NCI-H2196 (cell line): ENCODE measurements at regions not wholly inside any gene's neighbourhood (a gene's known extent, or its start where the extent isn't known, plus 50 kb on each side); places are given as distances from the start of the nearest gene placed in this dataset.

Source experiments
- DNase-seq: peaks from one replicate; lab custom pipeline; 2025; ENCODE audit not compliant: unreplicated experiment; lab: John Stamatoyannopoulos, UW

- no peak for DNase-seq
Observed at GRCh38 chr12:91383099-91383498, 200.5 kb upstream of the DCN start.

GRCh38 chr12:91382081-91382543 lies 199.5 kb upstream of the DCN start:
- peak; percentile 77 for DNase-seq

GRCh38 chr12:91381309-91381804 lies 198.7 kb upstream of the DCN start:
- no peak for DNase-seq

DNA sequence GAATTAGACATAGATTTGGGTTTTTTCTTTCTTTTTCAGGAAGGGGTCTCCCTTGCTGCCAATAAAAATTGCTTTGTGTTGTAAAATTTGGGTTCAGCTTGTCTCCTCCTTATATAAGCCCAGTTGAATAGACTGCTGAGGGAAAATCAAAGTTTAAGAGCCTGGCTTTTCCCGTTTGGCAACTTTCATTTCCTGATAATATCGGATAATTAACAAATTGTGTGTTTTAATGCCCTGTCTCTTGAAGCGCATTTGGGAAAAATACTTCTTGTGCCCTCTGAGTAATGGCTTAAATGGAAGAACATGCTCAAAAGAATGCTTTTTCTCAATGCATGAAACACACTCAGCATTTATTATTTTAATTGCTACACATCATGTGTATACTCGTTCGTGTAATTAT lies 198.0 kb upstream of the DCN start:
- no peak for DNase-seq

GRCh38 chr12:91379051-91379775 lies 196.6 kb upstream of the DCN start:
- no peak for DNase-seq

- no peak for DNase-seq
Observed at GRCh38 chr12:91377436-91377835, 194.8 kb upstream of the DCN start.

- DNase-seq, result no peak
Observed at GRCh38 chr12:91373086-91373485, 190.5 kb upstream of the DCN start.

DNA sequence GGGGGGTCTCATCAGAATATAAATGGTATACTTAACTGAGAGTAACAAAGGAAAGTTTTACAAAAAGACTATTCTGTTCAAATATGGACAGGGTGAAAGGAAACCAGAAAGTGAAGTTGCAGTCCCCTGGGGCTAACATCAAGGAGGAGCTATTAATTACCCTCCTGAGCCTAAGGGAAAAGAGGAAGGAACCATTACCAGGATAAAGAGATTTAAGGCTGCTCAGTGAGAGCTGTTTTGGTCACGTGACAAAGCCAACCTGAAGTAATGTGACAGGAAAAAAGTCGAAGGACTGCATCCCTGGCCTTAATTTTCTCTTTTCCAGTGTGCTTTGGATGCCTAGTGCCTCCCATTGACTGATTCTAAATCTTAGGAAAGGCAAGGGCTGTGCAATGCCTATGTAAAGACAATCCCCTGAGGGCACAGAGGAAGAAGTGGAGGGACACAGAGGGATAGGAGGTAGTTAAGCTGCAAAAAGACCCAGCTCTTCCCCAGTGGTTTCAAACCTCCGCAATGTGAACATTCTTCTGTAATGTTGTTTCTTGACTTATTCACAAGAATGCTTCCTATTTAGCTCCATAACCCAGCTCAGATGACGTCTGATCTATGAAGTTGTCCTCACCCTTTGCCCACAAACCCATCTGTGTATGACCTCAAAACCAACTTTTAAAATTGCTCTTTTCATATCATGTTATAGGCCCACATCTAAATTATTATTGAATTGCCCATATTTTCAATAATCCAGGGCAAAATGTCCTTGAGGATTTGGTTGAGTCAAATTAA lies 187.7 kb upstream of the DCN start:
- DNase-seq, result no peak

DNA sequence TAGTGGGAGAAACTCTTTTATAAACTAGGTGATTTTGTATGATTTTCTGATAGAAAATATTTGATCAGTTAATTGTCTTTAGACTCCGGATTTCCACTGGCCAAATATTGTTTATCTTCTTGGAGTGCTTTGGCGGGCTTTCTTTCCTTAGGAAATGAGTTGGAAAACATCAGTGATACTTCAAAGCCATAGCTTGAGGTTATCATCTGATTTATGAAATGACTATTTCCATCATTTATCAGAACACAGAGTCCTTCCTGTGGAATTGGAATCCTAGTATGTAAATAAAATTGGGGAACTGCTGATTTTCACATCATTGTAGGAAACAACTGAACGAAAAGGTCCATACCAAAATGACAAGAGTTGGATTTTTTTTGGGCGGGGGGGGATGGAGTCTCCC lies 186.0 kb upstream of the DCN start:
- no peak for DNase-seq

DNA sequence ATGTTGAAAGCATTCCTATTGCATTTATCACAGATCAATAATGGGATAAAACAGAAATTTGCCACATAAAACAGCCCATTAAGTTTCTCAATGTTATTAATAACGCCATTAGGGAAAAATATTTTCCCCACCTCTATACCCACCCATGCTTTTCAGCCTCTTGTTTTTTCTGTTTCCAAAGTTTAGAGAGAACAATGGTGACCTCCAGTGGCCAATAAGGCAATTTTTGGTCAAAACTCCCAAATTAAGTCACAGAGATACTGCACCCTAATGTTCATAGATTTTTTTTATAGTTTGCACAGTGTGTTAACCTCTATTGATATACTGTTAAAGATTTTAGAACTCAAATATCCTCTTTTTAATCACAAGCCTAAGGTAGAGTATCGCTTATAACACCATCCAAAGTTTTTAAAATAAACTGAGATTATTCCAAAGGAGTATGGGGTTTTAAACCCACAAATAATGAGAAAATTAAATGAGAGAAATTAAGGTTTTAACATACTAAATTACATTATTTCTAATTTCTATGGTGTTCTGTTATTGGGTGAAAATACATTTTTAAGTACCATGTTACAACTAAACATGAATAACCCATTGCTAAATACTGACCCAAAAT lies 184.7 kb upstream of the DCN start:
- peak; percentile 3 for DNase-seq

DNA sequence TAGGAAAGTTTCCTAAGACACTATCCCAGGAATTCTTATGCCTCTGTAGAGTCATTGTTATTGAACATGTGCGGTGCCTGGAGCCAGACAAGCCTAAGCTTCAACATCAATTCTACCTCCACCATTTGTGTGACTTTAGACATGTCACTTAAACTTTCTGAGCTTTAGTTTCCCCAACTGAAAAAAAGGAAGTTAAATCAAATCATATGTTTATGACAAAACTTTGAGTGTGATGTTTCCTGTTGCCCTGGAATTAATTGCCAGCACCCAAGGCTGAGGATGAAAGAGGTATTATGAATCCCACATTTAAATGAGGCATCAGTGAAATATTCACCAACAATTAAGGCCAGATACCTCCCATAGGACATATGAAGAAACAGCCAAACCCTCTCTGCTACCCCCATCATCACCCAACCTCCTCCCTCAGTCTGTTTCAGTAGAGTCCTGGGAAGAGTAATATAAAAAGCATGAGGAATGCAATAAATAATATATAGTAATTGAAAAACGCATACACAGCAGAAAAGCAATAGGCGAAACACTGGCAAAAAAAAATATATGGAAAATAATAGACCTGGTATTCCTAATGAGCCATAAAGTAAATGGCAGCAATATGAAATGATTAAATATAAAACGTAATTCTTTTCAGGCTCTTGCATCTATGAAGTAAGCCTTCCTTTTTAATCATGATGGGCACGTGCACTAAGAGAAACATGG lies 182.0 kb upstream of the DCN start:
- DNase-seq, result no peak

- peak; percentile 52 for DNase-seq
Observed at GRCh38 chr12:91361864-91362263, 179.2 kb upstream of the DCN start.

DNA sequence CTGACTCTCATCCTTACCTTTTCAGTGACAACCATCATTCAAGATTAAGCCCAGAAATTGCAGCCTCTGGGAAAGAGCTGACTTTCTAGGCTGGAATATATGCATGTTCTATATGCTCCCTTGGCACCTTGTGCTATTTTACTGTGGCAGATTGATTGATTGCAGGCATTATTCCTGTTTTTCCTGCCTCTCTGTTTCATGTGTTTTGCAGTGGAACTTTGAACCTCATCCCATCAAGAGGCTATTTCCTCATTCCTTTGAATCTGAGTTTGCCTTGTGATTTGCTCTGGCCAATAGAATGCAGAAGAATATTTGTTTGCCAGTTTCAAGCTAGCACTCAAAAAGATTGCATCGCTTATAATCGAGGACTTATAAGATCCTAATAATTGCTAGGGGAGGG lies 174.8 kb upstream of the DCN start:
- no peak for DNase-seq

GRCh38 chr12:91356405-91356804 lies 173.8 kb upstream of the DCN start:
- DNase-seq, result no peak

DNA sequence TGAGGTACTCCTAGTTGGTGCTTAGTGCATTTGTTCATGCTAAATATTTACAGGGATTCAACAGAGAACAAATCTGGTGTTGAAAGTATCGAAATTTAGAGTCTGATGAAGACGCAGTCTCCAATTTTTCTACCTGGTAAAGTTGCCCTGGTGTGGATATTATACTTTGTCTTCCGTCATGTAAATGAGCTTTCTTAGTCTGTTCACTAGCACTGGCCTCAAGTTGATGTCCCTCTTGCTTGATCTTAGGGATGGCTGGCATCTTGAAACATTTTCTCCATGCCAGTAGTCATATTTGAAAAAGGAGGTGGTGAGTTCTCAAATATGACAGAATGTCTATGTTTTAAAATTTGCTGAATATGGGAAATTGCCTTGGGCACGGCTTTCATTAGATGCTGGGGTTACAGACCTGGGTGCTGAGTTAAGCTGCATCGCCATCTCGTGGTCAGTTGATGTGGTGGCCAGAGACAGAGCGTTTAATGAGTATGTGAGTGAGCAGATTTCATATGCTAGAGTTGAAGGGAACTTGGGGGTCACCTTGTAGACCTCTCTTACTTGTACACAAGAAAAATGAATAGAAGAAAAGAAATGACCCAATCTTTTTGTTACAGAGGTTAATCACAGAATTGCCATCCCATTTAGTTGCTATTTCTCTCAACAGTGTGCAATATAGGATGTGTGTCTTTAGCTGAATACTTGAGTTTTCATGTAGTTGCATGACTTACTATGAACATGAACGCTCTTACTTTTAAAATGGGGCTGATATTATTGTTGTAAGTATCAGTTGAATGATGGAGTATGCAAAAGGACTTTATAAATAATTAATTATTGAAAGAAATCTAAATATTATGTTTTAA lies 172.8 kb upstream of the DCN start:
- peak; percentile 53 for DNase-seq

- no peak for DNase-seq
Observed at GRCh38 chr12:91353266-91353665, 170.6 kb upstream of the DCN start.

DNA sequence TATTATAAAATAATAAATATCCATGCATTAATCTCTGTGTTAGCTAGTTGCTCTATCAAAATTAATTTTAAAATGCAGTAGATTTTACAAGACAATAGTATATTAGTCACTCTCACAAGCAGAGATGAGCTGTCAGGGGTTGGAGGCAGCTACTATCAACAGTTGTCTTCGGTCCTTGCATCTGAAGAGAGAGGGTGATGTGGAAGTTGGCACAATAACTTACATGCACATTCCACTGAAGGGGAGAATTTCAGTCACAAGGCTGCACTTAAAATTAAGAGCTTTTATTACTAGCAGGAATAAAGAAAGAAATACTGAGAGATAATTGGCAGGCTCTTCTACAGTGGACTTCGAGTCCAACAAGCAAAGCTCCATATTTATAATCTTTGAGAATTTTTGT lies 166.9 kb upstream of the DCN start:
- DNase-seq, result no peak

GRCh38 chr12:91347481-91348214 lies 165.0 kb upstream of the DCN start:
- DNase-seq, result no peak

DNA sequence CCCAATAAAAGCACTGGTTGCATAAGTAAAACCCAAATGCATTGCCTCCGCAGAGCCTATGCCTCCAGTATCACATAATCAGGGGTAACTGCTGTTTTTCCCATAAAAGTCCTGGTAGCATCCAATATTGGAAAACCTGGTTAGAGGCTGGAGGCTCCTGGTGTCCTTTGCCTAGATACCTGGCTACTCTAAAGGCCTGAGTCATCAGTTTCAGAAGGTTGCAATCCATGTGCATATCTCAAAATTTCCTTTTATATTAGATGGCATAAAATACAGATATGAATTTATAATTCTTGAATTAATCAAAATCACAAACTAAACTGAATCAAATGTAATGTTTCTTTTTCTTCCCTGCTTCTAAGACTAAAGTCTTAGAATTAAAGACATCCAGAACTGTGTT lies 164.2 kb upstream of the DCN start:
- no peak for DNase-seq

DNA sequence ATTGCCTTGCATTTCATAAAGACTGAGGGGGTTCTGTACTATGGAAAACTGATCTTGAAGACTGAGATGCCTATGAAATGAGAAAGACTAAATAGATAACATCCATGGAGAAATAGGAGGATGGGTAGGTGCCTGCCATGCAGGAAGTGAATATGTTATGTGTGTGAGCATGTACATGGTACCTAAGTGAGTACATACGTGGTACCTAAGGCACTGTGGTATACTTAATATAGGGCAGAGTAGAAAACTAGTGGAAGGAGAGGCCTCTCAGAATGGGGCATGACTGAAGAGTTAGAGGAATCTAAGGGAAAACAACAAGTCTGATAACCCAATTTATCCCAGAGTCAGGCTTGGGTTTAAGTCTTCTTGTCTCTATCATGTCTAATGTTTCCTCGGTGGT lies 161.8 kb upstream of the DCN start:
- no peak for DNase-seq
